ENCODE measurements at regions not wholly inside any gene's neighbourhood (a gene's known extent, or its start where the extent isn't known, plus 50 kb on each side); places are given as distances from the start of the nearest gene placed in this dataset.

DNA sequence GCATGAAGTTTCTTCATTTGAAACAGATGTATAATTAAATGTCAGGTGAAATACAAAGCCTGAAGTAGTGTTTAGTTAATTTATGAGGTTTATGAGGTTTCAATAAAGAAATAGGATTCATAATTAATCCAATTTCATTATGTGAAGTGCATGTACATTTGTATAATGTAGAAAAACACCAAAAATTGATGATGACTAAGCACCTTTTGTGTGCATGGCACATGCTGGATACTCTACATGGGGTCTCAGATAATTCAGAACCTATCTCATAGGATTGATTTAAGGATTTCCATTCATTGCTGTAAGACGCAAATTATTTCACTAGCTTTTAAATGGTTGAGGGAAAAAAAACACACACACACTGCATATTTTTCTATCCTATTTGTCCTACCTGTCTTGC, 143.9 kb downstream of the ESM1 start:
- CTCF ChIA-PET = interaction anchor here (0.6 kb wide), 1 partner anchor 596 kb away, joined by 3 read pairs; no protein-coding TSS in a partner anchor

DNA sequence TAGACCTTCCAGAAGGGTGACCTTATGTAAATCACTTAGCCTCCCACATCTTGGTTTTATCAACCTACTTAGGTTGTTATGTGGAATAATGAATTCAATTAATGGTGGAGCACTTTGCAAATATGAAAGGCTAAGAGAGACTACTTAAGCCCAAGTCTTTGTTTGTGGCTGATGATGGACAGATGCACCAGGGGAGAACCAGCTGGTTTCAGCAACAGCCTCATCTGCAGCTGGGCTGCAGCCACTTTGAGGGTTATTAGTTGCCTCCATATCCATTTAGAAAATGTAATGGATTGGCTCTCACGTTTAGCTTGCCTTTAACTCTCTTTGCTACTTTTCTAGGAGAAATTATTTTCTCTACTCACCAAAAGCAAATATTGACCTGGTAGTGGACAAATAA, 146.6 kb downstream of the ESM1 start:
- no peak for DNase-seq (ENCODE audit: low read depth)
- ChIA-PET POLR2A (no interaction called here), CTCF (interaction anchor here (0.7 to 2.7 kb wide), 3 partner anchors 13 to 321 kb away, joined by 3 to 9 read pairs (median 6); partner anchors contain the start of gene SNX18)
- Histone ChIP-seq H3K4me3 (ENCODE audit: low read depth, low read length) (no peak overlapping the region), H3K27me3 (ENCODE audit: control insufficient read depth, insufficient read depth, low read length) (no peaks in the 10 kb centered on the region), H3K36me3 (ENCODE audit: control insufficient read depth, insufficient read depth, low read length) (no peaks in the 10 kb centered on the region)
- TF ChIP-seq, protein P1, sequence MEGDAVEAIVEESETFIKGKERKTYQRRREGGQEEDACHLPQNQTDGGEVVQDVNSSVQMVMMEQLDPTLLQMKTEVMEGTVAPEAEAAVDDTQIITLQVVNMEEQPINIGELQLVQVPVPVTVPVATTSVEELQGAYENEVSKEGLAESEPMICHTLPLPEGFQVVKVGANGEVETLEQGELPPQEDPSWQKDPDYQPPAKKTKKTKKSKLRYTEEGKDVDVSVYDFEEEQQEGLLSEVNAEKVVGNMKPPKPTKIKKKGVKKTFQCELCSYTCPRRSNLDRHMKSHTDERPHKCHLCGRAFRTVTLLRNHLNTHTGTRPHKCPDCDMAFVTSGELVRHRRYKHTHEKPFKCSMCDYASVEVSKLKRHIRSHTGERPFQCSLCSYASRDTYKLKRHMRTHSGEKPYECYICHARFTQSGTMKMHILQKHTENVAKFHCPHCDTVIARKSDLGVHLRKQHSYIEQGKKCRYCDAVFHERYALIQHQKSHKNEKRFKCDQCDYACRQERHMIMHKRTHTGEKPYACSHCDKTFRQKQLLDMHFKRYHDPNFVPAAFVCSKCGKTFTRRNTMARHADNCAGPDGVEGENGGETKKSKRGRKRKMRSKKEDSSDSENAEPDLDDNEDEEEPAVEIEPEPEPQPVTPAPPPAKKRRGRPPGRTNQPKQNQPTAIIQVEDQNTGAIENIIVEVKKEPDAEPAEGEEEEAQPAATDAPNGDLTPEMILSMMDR (IDR thresholded peaks at IDR 0.05; ENCODE audit: insufficient read depth, low read depth, low read length) = no peak

More for the DNA sequence above, 143.9 kb downstream of the ESM1 start:
- Histone ChIP-seq H3K4me3 (ENCODE audit: low read depth, low read length) (no peak overlapping the region), H3K27me3 (ENCODE audit: control insufficient read depth, insufficient read depth, low read length) (no peaks in the 10 kb centered on the region), H3K36me3 (ENCODE audit: control insufficient read depth, insufficient read depth, low read length) (no peaks in the 10 kb centered on the region)
- TF ChIP-seq, protein P1 (IDR thresholded peaks at IDR 0.05; ENCODE audit: insufficient read depth, low read depth, low read length) = no peak
- DNase-seq (ENCODE audit: low read depth) = no peak
- POLR2A ChIA-PET = no interaction called here

DNA sequence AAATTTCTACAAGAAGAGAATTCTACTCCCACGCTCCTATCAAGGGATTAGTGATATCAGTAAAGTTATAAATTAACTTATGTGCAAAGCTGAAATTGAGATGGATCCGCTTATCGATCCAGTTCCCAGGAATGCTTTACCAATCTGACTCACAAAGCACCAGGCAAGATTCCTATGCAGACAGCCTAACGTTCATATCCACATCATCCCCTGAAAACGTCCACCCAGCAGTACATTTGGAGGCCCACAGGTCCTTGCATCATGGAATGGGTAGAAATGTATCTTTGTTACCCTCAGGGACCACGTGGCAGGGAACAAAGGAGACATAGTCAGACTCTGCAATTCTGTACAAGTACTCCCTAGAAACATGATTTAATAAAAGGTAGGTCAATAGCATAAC, 147.4 kb downstream of the ESM1 start:
- POLR2A ChIA-PET = no interaction called here
- TF ChIP-seq, protein P1 (IDR thresholded peaks at IDR 0.05; ENCODE audit: insufficient read depth, low read depth, low read length) = no peak
- H3K36me3 ChIP-seq (ENCODE audit: control insufficient read depth, insufficient read depth, low read length) = no peaks in the 10 kb centered on the region
- DNase-seq (ENCODE audit: low read depth) = no peak
- no peak overlapping the region for H3K4me3 ChIP-seq (ENCODE audit: low read depth, low read length)
- no peaks in the 10 kb centered on the region for H3K27me3 ChIP-seq (ENCODE audit: control insufficient read depth, insufficient read depth, low read length)
- CTCF ChIA-PET = interaction anchor here (1.1 to 2.7 kb wide), 3 partner anchors 12 to 321 kb away, joined by 3 to 9 read pairs (median 6); partner anchors contain the start of gene SNX18

DNA sequence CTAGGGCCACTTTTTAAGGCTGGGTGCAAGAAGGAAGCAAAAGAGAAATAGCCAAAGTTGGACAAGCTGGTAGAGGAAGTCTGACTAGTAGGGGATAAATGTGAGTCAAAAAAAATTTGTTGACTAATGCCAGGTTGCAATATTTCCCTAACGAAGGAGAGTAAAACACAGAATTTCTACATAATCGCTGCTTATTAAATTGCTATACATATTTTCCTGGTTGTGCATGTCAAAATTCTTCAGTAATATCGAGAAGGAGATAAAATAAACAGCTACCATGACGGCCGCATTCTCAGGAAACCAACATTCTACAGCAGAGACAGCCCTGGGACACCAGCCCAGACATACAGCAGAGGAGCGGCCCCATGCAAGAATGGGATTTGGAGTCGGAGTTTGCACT, 148.3 kb downstream of the ESM1 start:
- Histone ChIP-seq H3K36me3 (ENCODE audit: control insufficient read depth, insufficient read depth, low read length) (no peaks in the 10 kb centered on the region), H3K27me3 (ENCODE audit: control insufficient read depth, insufficient read depth, low read length) (no peaks in the 10 kb centered on the region), H3K4me3 (ENCODE audit: low read depth, low read length) (no peak overlapping the region)
- no peak for DNase-seq (ENCODE audit: low read depth)
- CTCF ChIA-PET = interaction anchor here (0.8 to 2.7 kb wide), 4 partner anchors 12 to 320 kb away, joined by 3 to 9 read pairs (median 4); partner anchors contain the start of gene SNX18
- TF ChIP-seq, protein P1 (IDR thresholded peaks at IDR 0.05; ENCODE audit: insufficient read depth, low read depth, low read length) = no peak
- POLR2A ChIA-PET = no interaction called here

DNA sequence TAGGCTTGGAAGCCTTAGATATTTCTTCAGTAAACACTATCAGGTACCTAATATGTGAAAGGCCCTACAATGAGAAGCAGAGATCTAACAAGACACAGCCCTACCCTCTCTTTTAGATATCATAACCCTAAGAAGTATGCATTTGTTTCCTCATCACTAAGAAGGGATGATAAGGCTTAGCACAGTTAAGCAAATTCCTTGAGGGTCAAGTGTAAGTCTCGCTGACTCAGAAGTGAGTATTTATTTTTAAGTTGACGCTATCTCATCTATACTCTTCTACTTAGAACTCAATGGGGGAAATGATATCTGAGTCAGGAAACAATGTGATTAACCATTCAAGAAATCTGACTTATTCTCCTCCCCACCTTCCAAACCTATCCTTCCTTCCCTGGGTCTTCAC, 149.7 kb downstream of the ESM1 start:
- TF ChIP-seq, protein P1 (IDR thresholded peaks at IDR 0.05; ENCODE audit: insufficient read depth, low read depth, low read length) = no peak
- Histone ChIP-seq H3K27me3 (ENCODE audit: control insufficient read depth, insufficient read depth, low read length) (no peaks in the 10 kb centered on the region), H3K36me3 (ENCODE audit: control insufficient read depth, insufficient read depth, low read length) (no peaks in the 10 kb centered on the region), H3K4me3 (ENCODE audit: low read depth, low read length) (no peak overlapping the region)
- CTCF ChIA-PET = interaction anchor here (1.1 to 1.3 kb wide), 3 partner anchors 9 to 319 kb away, joined by 3 to 4 read pairs (median 3); no protein-coding TSS in a partner anchor
- no peak for DNase-seq (ENCODE audit: low read depth)
- POLR2A ChIA-PET = interaction anchor here (0.5 kb wide), 1 partner anchor 166 kb away, joined by 3 read pairs; no protein-coding TSS in a partner anchor
